HG02571 (cell line): ENCODE measurements at regions not wholly inside any gene's neighbourhood (a gene's known extent, or its start where the extent isn't known, plus 50 kb on each side); places are given as distances from the start of the nearest gene placed in this dataset.

Experiments used
- ATAC-seq: cut with Tn5 transposase; IDR thresholded peaks from one replicate; pipeline ENCODE4 v1.9.1; 2021; ENCODE audit warnings: mild to moderate bottlenecking, moderate library complexity; ENCODE audit not compliant: unreplicated experiment

GRCh38 chr21:28111151-28111619 lies 881.5 kb downstream of the LTN1 start:
- no peak for ATAC-seq

GRCh38 chr21:28110716-28111115 lies 882.0 kb downstream of the LTN1 start:
- no peak for ATAC-seq

GRCh38 chr21:28110074-28110473 lies 882.6 kb downstream of the LTN1 start:
- no peak for ATAC-seq

DNA sequence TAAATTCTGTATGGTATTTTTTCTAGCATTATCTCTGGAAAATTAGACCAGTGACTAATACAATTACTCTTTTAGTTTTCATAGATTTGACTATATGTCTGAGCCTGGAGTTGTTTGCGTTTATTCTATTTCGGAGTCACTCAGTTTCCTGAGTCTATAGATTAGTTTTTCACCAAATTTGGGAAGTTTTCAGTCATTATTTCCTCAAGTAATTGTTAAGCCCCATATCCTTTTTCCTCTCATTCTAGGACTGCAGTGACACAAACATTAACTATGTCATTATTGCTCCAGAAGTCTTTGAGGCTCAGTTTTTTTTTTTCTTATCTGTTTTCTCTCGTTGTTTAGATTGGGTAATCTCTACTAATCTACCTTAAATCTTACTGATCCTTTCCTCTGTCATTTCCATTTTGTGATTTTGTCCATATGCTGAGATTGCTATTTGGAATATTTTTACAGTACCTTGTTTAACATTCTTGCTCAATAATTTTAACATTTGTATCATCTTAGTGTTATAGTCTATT lies 886.2 kb downstream of the LTN1 start:
- ATAC-seq: no peak

- ATAC-seq: no peak
These were observed 888.3 kb downstream of the LTN1 start for GRCh38 chr21:28104346-28104745.

DNA sequence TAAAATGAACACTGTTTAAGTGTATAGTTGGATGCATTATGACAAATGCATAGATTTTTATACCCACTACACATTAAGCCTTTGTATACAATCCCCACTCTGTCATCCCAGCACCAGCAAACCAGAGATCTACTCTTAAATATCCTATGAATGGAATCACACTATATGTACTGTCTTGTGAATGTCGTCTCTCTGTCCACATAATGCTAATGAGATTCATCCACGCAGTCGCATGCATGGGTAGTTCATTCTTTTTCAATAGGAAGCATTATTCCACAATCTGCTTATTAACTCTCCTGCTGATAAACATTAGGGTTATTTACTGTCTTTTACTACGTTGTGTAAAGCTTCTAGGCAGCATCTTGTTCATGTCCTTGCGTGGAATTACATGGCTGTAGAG lies 892.3 kb downstream of the LTN1 start:
- no peak for ATAC-seq

DNA sequence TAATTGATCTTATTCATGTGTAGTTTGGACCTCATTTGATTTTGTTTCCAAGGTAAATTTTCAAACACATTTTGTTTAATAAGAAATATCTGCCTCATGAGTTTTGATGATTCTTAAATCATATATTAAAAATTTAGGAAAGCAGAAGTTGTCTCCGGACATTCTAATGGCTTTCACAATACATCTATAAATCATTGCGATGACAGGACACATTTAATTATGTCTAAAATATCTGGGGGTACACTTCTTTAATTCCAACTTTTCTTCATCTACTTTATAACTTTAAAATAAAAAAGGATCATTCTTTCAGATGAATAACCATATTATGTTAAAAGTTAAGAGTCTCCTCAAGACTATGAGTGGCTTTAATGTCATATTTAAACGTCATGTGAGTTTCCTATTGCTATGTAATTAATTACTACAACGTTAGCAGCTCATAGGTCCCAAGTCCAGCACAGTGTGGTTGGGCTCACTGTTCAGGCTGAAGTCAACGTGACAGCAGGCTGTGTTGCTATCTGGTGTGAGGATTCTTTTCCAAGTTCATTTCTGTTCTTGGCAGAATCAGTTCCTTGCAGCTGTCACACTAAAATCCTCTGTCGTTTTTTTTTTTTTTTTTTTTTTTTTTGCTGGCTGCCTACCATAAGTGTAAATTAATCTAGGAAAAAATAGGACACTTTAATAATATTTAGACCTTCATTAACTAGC lies 893.5 kb downstream of the LTN1 start:
- ATAC-seq: no peak

- ATAC-seq: no peak
These were observed 901.2 kb downstream of the LTN1 start for GRCh38 chr21:28091466-28091865.

- no peak for ATAC-seq
These were observed 902.1 kb downstream of the LTN1 start for GRCh38 chr21:28090546-28090945.

- no peak for ATAC-seq
These were observed 902.9 kb downstream of the LTN1 start for GRCh38 chr21:28089599-28090441.

GRCh38 chr21:28086861-28087581 lies 905.7 kb downstream of the LTN1 start:
- ATAC-seq: no peak

DNA sequence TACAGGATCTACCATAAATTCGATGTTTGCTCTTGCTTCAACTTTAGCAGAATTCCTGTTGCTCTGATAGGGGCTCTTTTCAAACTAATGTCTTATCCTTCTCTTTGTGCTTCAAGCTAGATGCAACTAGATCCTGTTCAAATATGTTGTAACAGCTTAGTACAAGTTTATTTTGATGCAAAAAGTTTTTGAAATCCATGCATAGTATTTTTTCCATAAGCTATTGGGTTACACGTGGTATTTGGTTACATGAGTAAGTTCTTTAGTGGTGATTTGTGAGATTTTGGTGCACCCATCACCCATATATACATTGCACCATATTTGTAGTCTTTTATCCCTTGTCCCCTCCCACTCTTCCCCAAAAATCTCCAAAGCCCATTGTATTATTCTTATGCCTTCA lies 907.7 kb downstream of the LTN1 start:
- ATAC-seq: no peak

DNA sequence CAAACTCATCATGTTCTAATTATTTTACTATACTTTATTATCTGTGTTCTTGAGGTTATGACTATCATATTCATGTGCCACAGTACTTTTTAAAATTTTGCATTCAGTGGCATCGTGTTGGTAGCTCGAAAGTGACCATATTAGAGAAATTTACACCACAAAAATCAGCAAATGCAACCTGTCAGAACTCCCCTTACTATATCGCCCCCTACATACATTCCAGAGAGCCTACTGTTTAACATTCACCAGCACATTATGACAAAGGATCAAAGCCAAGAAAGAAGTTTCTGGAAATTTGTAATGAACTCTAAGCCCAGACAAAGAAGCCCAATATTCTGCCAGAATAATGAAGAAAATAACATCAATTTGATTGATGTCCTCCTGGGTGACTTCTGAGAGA lies 909.3 kb downstream of the LTN1 start:
- no peak for ATAC-seq

DNA sequence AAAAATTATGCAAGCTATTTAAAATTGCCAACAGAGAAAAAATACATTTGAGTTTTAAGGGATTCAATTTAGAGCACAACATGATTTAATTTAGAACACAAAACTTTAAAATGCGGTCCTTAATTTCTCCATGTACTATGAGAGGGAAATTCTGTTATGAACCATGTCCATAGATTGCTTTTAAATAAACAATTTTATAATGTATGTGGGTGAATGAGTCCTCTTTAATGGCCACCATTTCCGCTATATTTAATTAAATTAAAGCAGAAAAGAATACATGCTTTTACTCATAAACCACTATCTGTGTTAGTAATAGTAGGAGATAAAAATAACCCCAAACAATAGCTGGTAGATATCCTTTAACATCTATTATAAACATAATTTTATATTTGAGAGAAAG lies 914.6 kb downstream of the LTN1 start:
- ATAC-seq: no peak

DNA sequence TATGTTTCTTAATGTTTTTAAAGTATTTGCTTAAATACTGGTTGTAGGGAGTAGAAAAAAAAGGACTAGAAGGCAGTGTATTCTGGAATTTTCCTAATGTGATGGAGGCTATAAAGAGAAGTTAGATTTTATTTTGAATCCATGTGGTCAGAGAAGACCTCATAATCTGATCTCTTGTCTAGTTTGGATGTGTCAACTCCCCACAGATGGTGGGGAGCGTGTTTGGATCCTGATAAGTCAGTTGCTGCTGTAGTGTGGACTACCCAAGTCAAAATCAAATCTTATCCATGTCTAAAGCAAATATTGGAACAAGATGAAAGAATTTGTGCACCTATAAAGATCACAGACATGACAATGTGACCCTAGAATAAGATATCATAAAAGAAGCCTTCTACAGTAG lies 918.0 kb downstream of the LTN1 start:
- no peak for ATAC-seq

DNA sequence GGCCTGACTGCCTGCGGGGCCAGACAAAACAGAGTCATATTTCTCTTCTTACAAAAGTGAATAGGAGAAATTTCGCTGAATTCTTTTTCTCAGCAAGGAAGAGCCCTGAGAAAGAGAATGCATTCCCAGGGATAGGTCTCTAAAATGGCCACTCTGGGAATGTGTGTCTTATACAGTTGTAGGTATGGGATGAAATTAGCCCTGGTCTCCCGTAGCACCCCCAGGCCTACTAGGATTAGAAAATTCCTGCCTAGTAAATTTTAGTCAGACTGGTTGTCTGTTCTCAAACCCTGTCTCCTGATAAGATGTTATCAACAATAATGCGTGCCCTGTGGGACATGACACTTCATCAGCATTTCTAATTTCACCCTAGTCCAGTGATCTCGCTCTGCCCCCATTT lies 920.1 kb downstream of the LTN1 start:
- no peak for ATAC-seq

- ATAC-seq: no peak
These were observed 923.2 kb downstream of the LTN1 start for GRCh38 chr21:28069450-28069923.

GRCh38 chr21:28068455-28069358 lies 924.0 kb downstream of the LTN1 start:
- ATAC-seq: no peak

- ATAC-seq: no peak
These were observed 925.9 kb downstream of the LTN1 start for GRCh38 chr21:28066596-28067387.
